NCI-H1930 (cell line): ENCODE measurements at regions not wholly inside any gene's neighbourhood (a gene's known extent, or its start where the extent isn't known, plus 50 kb on each side); places are given as distances from the start of the nearest gene placed in this dataset.
A peak's percentile ranks its signal among the peaks of the same experiment; 100 is the strongest.
"Not testable (repeated sequence)": the region's sequence is repeated elsewhere in the genome, so short reads cannot be mapped to it uniquely, and the experiment has no call there.

Experiments used
- DNase-seq, 2 experiments: peaks; one replicate each; lab custom pipeline; 2025; lab: John Stamatoyannopoulos, UW

DNA sequence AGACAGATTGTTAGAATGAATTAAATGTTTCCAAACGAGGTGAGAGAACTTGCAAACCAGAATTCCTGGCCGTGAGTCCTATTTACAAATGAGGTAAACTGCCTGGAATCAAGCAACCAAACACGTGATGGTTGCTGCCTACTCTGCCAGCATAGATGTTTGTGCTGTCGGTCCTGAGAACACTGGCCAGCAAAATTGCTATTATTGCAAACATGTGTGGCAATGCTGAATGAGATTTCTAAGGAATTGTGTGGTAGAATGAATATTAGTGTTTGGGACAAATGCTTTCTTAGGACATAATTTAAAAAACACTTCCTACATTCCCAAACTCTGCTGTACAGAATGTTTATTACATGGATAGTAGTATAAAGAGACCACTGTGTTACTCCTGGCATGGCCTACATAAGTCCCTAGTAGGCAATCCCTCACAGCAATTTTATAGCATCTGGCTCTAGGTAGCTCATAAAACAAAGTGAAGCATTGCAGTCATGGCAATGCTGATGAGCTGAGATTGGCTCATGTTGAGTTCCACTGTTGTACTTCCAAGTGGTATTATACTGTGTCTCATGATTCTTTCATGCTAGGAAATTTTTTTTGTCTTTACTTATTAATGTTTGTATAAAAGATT is 605.2 kb upstream of the EPHA5 start:
- DNase-seq, result no peak

DNA sequence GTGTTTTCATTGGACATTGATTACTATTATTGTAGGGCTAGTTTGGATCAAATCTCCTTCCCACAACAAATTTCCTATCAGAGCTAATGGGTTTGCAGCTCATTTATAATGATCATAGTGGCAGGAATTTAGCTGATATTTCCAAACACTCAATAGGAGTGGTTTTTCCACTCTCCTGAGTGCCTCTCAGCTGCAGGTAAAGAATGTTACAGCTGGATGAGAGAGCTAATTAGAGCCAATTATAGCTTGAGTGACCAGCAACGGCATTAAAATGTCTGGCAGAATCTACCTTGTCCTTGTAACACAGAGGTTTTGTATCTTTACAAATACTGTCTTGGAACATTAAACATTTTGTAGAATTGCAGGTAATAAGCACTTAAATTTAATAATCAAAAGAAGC is 602.8 kb upstream of the EPHA5 start:
- DNase-seq, result no peak

DNA sequence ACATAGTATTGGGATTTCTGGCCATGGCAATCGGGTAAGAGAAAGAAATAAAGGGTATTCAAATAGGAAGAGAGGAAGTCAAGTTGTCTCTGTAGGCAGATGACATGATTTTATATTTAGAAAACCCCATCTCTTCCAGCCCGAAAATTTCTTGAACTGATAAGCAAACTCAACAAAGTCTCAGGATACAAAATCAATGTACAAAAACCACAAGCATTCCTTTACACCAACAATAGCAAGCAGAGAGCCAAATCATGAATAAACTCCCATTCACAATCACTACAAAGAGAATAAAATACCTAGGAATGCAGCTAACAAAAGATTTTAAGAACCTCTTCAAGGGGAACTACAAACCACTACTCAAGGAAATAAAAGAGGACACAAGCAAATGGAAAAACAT is 600.1 kb upstream of the EPHA5 start:
- not testable (repeated sequence) for DNase-seq

DNA sequence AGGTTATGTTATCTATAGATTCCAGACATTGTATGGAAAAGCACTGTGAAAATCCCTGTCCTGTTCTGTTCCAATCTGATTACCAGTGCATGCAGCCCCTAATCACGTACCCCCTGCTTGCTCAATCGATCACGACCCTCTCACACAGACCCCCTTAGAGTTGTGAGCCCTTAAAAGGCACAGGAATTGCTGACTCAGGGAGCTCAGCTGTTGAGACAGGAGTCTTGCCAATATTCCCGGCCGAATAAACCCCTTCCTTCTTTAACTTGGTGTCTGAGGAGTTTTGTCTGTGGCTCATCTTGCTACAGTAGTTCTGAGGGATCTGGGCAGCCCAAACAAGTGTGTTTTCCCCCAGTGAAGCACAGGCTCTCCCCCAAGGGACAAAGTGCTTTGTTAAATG is 596.3 kb upstream of the EPHA5 start:
- not testable (repeated sequence) for DNase-seq

DNA sequence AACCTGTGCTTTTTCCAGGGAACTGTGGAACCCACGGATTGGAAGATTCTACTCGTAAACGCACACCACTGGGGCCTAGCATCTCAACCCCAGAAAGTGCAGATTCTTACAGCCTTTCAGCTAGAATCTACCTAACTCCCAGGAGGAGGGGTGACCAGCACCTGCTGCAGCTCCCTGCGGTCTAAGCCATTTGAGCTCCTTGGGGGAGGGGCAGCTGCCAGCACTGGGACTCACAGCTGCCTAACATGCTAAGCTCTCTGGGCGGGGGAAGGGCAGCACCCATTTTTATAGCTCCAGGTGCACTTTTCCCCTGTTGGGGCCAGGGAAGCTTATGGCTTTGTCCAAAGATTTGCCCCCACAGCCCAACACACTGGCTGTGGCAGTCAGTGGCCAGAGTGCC is 595.7 kb upstream of the EPHA5 start:
- no peak for DNase-seq

DNA sequence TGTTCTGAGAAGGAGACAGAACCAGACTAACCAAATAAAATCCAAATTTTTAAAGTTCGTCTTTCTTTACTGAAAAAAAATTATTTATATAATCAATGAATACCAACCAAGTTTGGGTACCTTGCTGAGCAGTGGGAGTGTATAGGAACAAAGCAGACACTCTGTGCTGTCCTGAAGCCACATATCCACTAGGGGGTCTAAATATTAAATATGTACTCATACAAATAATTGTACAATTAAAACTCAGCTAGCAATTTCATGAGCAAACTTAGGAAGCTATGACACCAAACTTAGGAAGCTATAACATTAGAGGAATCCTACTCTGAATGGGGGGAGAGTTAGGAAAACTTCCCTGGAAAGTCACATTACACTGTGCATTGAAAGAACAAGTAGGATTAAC is 582.0 kb upstream of the EPHA5 start:
- DNase-seq, result no peak

DNA sequence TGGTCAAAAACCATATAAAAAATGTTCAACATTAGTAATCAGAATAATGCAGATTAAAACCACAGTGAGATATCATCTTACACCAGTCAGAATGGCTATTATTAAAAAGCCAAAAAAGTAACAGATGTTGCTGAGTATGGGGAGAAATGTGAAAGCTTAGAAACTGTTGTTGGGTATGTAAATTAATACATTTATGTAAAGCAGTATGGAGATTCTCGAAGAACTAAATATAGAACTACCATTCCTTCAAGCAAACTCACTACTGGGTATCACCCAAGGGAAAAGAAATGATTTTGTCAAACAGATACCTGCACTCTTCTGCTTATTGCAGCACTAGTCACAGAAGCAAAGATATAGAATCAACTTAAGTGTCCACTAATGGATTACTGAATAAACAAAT is 576.4 kb upstream of the EPHA5 start:
- DNase-seq, result no peak

DNA sequence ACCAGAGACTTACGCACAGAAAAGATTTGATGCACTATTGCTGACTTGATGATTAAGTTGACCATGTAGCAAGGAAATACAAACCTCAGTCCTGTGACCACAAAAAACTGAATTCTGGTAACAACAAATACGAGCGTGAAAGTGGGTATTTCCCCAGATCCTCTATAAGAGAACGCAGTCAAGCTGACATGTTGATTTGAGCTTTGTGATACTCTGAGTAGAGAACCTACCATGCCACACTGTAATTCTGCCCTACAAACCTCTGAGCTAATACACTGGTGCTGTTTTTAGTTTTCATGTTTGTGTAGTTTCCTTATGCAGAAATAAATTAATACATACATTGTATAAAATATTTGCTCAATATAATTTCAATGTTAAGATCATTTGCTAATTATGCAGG is 565.6 kb upstream of the EPHA5 start:
- no peak for DNase-seq

DNA sequence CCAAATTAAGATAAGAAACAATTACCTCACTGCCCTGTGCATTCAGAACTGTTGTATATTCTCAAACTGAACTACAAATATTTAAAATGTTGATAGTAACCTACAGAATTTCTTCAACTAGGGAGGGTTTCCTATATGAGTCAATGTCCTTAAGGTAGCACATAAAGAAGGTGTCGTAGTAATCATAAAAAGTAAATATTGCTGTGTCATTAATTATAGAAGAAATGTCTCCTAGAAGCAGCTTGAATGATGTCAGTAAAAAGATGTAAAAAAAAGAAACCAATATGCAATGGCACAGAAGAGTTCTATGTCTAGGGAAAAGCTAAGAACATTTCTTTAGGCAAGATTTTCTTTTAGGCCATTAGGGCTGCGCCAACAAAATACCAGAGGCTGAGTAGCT is 559.6 kb upstream of the EPHA5 start:
- DNase-seq, result no peak

DNA sequence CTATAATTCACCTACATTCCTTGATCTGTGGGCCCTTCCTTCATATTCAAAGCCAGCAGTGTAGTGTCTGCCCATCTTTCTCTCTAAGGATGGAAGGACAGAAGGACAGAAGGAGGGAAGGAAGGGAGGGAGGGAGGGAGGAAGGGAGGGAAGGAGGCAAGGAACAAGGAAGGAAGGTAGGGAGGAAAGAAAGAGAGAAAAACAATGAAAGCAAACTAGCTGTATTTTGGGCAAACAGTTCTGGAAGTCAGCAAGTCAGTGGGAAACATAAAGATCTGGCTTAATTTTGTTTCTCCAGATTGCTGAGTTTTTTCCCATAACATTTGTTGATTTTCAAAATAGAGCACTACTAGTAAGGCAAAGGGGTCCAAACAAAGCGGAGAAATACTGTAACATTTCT is 555.2 kb upstream of the EPHA5 start:
- DNase-seq, result no peak

DNA sequence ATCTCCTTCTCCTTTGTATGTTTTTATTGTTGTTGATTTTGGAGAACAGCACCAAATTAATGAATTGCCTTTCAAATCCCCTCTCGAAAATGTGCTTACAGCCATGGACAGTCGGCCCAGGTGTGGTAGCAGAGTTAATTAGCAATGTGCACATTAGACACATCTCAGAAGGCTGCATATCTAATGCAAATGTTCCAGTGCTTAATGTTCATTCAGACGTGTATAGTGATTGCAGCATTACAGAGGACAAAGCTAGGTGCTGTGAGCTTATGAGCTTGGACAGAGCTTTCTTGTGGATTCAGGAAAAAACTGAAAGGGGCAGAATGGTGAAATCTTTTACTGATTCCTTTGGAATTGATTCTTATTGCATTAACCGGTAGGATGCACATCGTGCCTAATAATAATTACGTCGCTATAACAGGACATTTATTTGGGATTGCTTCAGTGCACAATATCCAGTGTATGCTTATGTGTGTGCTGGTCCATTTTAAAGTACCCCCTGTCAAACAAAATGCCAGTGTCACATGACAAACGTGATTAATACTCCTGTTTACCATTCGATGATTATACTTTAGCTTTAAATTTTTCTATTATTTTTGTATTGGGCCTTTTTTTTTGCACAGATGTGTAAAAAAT is 552.9 kb upstream of the EPHA5 start:
- DNase-seq, result peak; percentile 2 to 6

DNA sequence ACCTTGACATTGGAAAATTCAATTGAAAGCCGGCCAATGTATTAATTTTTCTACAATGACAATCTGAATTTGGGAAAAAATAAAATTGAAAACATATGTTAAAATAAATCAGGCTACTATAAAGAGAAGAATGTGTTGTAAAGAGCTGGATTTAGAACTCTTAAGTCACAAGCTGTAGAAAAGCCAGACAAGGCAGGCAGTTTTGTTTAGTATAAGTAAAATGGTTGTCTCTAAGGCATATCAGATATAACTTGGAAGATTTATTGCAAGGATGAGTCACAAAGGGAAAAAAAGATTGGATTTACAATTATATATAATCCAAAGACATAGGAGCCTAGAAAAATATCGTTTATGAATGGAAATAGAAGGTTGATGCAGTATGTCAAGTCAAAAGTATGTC is 549.1 kb upstream of the EPHA5 start:
- no peak for DNase-seq

DNA sequence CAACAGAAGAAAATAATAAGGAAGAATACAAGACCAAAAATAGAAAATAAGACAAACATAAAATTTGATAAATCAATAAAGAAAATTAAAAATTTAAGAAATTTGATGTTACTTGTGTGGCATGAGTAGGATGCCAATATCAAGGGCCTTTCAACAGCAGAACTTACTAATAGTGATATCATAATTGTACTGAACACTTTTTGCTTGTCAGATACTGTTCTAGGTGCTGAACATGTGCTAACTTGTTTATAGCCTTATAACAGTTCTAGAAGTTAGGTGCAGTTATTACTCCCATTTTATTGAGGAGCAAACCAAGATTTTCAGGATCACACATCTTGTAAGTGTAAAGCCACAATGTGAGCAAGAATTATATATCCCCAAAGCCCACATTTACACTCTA is 546.0 kb upstream of the EPHA5 start:
- no peak for DNase-seq

DNA sequence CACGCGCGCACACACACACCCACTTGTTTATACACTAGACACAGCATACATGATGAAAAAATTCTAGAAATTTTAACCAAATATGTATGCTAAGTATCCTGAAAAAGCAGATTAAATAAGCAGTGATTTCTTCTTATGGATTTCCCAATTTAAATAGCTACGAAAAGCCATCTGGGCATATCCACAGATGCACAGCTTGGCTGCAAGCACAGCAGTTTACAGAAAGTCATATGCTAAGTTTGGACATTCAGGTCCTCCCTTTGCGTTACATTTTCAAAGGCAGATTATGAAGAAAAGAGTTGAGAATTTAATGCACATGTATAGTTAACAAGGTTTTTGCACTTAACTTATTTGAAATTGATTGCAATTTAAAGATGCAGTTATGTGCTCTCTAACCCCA is 542.2 kb upstream of the EPHA5 start:
- no peak for DNase-seq

DNA sequence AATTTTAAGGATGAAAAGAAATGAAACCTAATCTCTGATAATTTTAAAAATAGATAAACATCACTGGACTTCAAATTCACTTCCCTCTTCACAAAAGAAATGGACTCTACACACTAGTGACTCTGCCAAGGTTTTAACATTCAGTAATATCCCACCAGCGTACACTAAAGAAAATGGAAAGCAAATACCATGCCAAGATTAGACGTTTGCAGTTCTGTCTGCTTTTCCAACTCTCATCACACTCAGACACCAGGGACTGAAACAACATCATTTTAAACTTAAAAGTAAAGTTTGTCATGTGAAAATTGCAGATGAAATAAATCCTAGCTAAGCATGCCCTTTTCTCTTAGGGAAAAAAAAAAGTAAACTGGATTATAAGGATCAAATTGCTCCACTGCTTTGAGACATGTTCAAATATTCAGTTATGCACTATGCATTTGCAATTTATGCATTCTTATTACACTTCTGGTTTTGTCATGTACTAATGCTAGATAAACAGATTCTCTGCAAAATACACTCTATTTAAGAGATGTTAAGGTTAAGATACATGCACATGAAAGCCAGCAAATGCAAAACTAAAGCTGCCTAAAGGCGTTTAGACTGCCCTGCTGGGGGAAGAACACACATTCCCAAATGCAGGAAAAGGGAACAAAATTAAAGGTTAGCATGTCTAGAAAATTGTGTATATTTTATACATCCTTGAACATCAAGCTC is 534.4 kb upstream of the EPHA5 start:
- DNase-seq, result no peak

DNA sequence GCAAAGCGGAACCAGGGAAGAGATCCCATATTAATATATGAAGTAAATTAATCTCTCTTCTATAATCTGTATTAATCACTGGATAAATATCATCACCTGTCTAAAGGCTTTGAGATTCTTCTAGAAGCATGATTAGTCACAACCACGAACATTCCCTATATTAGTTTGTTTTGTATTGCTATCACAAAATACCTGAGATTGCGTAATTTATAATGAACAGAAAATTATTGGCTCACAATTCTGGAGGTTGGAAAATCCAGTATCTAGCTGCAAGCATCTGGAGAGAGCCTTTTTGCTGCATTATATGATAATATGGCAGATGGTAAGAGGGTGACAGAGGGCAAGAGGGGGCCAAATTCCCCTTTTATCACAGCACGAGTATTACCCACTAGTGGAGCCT is 532.6 kb upstream of the EPHA5 start:
- DNase-seq, result no peak

DNA sequence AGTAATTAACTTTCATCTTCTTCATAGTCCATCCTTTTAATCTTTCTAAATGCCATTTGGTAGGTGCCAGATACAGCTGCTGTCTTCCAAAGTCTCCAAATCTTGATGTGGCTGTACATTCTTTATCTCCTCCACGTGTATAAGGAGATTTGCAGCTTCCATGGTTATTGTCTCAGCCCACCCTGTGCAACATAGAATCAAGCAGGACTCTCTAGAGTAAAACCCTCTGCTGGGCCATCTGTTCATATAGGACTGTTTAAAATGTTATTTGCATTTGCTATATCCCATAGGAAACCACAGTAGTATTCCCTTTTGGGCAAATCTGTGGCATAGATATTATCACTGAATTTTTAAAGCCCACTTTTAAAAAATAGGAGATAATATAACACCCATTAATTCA is 527.2 kb upstream of the EPHA5 start:
- no peak for DNase-seq

DNA sequence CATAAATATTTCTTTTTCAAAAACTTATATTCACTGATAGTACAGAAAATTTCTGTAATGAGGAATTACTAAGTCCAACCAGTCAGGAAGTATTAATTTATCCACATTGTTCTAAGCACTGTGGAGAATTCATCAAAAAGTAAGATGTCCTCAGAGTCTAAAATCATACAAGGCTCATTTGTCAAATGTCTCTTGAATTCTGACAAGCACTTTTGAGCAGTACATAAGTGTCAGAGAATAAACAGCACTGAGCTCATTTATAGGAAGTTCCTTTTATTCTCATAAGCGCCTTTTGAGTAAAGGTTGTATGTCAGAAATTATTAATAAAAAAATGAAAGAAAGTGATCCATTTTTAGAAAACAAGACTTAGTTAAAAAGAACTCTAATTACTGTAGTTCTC is 523.2 kb upstream of the EPHA5 start:
- DNase-seq, result no peak

DNA sequence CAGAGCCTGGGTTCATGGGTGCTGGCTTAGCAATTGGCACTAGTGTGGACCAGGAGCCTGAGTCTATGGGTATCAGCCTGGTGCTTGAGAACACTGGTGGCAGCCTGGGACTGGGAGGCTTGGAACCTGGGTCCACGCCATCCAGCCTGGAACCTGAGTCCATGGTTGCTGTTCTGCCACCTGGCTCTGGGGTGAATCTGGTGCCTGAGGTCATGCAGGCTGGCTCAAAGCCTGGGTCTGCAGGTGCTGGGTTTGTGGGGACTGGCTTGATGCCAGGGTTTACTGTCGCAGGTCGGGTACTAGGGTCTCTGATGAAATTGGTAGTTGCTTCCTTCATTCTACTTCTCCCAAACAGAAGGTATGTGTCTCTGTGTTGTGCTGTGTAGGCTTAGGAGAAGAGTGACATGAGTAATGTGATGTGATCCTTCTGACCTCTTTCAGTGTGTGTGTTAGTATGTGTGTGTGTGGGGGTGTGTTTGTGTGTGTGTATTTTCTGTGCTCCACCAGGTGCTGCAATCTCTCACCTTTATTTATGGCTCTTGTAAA is 517.0 kb upstream of the EPHA5 start:
- DNase-seq, result no peak

DNA sequence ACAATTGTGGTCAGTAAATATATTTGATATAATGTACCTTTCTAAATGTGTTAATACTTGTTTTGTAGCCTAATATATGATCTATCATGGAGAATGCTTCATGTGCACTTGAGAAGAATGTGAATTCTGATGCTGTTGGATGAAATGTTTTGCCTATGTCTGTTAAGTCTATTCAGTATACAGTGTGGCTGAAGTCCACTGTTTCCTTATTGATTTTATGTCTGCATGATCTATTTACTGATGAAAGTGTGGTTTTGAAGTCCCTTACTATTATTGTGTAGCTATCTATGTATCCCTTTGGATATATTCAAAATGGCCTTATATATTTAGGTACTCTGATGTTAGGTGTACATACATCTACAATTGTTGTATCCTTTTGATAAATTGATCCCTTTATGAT is 515.8 kb upstream of the EPHA5 start:
- DNase-seq, result no peak

DNA sequence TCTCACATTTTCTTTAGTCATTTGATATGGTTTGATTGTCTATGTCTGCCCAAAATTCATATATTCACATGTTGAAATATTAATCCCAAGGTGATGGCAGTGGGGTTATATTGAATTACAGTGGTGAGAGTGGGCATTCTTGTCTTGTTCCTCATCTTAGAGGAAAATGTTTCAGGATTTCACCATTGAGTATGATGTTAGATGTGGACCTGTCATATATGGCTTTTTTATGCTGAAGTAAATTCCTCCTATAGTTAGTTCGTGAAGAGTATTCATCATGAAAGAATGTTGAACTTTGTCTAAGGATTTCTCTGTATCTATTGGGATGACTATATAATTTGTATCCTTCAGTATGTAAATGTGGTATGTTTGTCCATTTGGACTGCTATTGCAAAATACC is 512.3 kb upstream of the EPHA5 start:
- DNase-seq, result no peak

DNA sequence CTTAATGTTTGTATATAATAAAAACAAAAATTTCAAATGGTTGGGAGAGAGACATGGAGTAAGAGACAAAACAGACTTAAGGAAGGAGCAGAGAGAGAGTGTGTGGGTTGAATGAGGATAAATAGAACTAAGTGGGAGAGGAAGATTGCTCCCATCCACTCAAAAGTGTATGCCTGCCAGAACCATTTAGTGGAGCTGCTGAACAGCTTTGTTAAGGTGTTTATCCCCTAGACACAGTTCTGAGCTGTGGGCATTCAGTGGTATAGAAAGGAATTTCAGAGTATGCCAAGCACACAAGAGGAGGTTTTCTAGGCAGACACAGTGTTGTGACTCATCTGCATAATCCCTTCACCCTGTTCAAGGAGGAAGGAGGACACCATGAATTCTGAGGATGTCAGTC is 508.6 kb upstream of the EPHA5 start:
- DNase-seq, result no peak

DNA sequence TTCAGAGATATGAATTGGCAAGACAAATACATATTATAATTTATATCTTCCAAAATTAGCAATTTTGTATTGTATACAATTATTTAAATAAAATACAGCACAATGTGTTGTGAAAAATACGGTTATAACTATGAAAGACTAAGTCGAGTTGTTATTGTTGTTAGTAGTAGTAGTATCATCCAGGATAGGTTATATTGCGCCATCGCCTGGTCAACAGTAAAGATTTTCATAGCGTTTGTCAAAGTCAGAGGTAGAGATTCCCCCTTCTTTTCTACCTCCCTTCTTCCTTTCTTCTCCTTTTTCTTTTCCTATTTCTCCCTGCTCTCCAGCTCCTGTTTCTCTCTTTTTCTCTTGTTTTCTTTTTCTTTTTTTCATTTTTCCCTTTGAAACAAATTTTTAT is 499.1 kb upstream of the EPHA5 start:
- no peak for DNase-seq
